HEK293 (cell line): ENCODE measurements at regions not wholly inside any gene's neighbourhood (a gene's known extent, or its start where the extent isn't known, plus 50 kb on each side); places are given as distances from the start of the nearest gene placed in this dataset.

Source experiments
- CTCF ChIA-PET: fragments of 350-600 bp; formaldehyde crosslinking; extraction: SDS; loops from one replicate; lab custom pipeline; 2021; ENCODE audit warnings: antibody characterized with exemption; lab: Yijun Ruan, JAX
- POLR2A ChIA-PET: fragments of 300-600 bp; formaldehyde crosslinking; extraction: SDS; loops from one replicate; lab custom pipeline; 2020; ENCODE audit warnings: antibody characterized with exemption, inconsistent platforms; lab: Yijun Ruan, JAX
- H3K27ac ChIP-seq: fragments of 200-500 bp; sonication (Bioruptor generic); 2 replicates; pipeline ENCODE4 v1.5.1; 2014; ENCODE audit warnings: low read depth, low read length, control low read depth, inconsistent platforms; ENCODE audit errors: extremely low read depth
- H3K36me3 ChIP-seq, 2 experiments: fragments of 200-500 bp in 1 of 2; sonication (Bioruptor generic) in 1 of 2; 1 replicate in 1 of 2; 2 replicates in 1 of 2; pipeline ENCODE4 v1.5.1; 2014 to 2017; ENCODE audit warnings: inconsistent platforms in 2 of 2, low read length in 2 of 2; ENCODE audit not compliant: control insufficient read depth in 2 of 2, insufficient read depth in 1 of 2
- H3K4me1 ChIP-seq: fragments of 200-500 bp; sonication (Bioruptor generic); 2 replicates; pipeline ENCODE4 v1.5.1; 2014; ENCODE audit warnings: mild to moderate bottlenecking, low read length, inconsistent platforms; ENCODE audit not compliant: control insufficient read depth, insufficient read depth
- H3K4me3 ChIP-seq: 2 replicates; pipeline ENCODE4 v1.5.1; 2011; ENCODE audit warnings: low read depth, mild to moderate bottlenecking, control low read depth, low read length, moderate library complexity
- H3K9me3 ChIP-seq: fragments of 200-500 bp; sonication (Bioruptor generic); 2 replicates; pipeline ENCODE4 v1.5.1; 2014; ENCODE audit warnings: low read depth, low read length, inconsistent platforms; ENCODE audit not compliant: control insufficient read depth, insufficient read depth
- EGR2 ChIP-seq: fragments of 450-650 bp; formaldehyde crosslinking; IDR thresholded peaks from 2 replicates; pipeline ENCODE4 v1.5.1; 2016; ENCODE audit warnings: low read depth, missing biosample characterization, missing genetic modification characterization
- IKZF3 ChIP-seq: fragments of 450-650 bp; IDR thresholded peaks from 2 replicates; pipeline ENCODE4 v1.5.0; 2018; ENCODE audit warnings: missing biosample characterization, mild to moderate bottlenecking, missing genetic modification characterization, moderate library complexity
- KLF16 ChIP-seq: fragments of 450-650 bp; formaldehyde crosslinking; IDR thresholded peaks from 2 replicates; pipeline ENCODE4 v1.5.1; 2017; ENCODE audit warnings: missing biosample characterization, missing genetic modification characterization
- KLF9 ChIP-seq: fragments of 450-650 bp; formaldehyde crosslinking; IDR thresholded peaks from 2 replicates; pipeline ENCODE4 v1.5.1; 2016; ENCODE audit warnings: missing biosample characterization, missing genetic modification characterization, low read depth
- SP7 ChIP-seq: fragments of 450-650 bp; formaldehyde crosslinking; IDR thresholded peaks from 2 replicates; pipeline ENCODE4 v1.5.1; 2016; ENCODE audit warnings: missing biosample characterization, missing genetic modification characterization
- ZFHX2 ChIP-seq: fragments of 450-650 bp; formaldehyde crosslinking; conservative IDR thresholded peaks from 2 replicates; pipeline ENCODE4 v1.5.1; 2016; ENCODE audit warnings: missing biosample characterization, missing genetic modification characterization
- ZIC2 ChIP-seq: fragments of 450-650 bp; formaldehyde crosslinking; IDR thresholded peaks from 2 replicates; pipeline ENCODE4 v1.5.1; 2016; ENCODE audit warnings: missing biosample characterization, missing genetic modification characterization
- ZNF16 ChIP-seq: fragments of 450-650 bp; formaldehyde crosslinking; IDR thresholded peaks from 2 replicates; pipeline ENCODE4 v1.5.1; 2016; ENCODE audit warnings: low read depth, missing biosample characterization, missing genetic modification characterization
- ZNF184 ChIP-seq: fragments of 450-650 bp; IDR thresholded peaks from 2 replicates; pipeline ENCODE4 v1.5.1; 2018; ENCODE audit warnings: missing biosample characterization, mild to moderate bottlenecking, missing genetic modification characterization
- ZNF274 ChIP-seq, 2 experiments: fragments of 200-500 bp in 1 of 2; fragments of 450-650 bp in 1 of 2; sonication (Bioruptor generic) in 1 of 2; formaldehyde crosslinking in 1 of 2; IDR thresholded peaks; 2 replicates each; pipeline versions ENCODE4 v1.5.1 to v1.6.1; 2014 to 2016; ENCODE audit warnings: borderline replicate concordance in 1 of 2, inconsistent platforms in 1 of 2, low read length in 1 of 2, missing biosample characterization in 1 of 2, missing genetic modification characterization in 1 of 2
- ZNF394 ChIP-seq: fragments of 450-650 bp; formaldehyde crosslinking; IDR thresholded peaks from 2 replicates; pipeline ENCODE4 v1.5.1; 2016; ENCODE audit warnings: missing biosample characterization, missing genetic modification characterization, mild to moderate bottlenecking, moderate library complexity, borderline replicate concordance
- ZNF571 ChIP-seq: fragments of 450-650 bp; formaldehyde crosslinking; IDR thresholded peaks from 2 replicates; pipeline ENCODE4 v1.5.0; 2017; ENCODE audit warnings: missing biosample characterization, missing genetic modification characterization
- ZNF596 ChIP-seq: fragments of 450-650 bp; IDR thresholded peaks from 2 replicates; pipeline ENCODE4 v1.5.0; 2018; ENCODE audit warnings: missing biosample characterization, mild to moderate bottlenecking, missing genetic modification characterization, moderate library complexity
- ZNF600 ChIP-seq: fragments of 450-650 bp; formaldehyde crosslinking; IDR thresholded peaks from 2 replicates; pipeline ENCODE4 v1.5.1; 2016; ENCODE audit warnings: missing biosample characterization, missing genetic modification characterization
- ZNF624 ChIP-seq: fragments of 450-650 bp; formaldehyde crosslinking; IDR thresholded peaks from 2 replicates; pipeline ENCODE4 v1.5.1; 2017; ENCODE audit warnings: missing biosample characterization, missing genetic modification characterization
- ZNF670 ChIP-seq: fragments of 450-650 bp; formaldehyde crosslinking; IDR thresholded peaks from 2 replicates; pipeline ENCODE4 v1.5.1; 2016; ENCODE audit warnings: missing biosample characterization, missing genetic modification characterization, low read depth
- TF ChIP-seq, protein P1 (sequence below): fragments of 450-650 bp; formaldehyde crosslinking; IDR thresholded peaks from 2 replicates; pipeline ENCODE4 v1.5.1; 2016; ENCODE audit warnings: missing biosample characterization, missing genetic modification characterization, borderline replicate concordance
- TF ChIP-seq, protein P2 (sequence below): IDR thresholded peaks from 2 replicates; pipeline ENCODE4 v1.6.1; 2011; ENCODE audit warnings: mild to moderate bottlenecking, low read depth, low read length, borderline replicate concordance
- TF ChIP-seq, protein P3 (sequence below): fragments of 450-650 bp; formaldehyde crosslinking; IDR thresholded peaks from 2 replicates; pipeline ENCODE4 v1.5.1; 2016; ENCODE audit warnings: missing biosample characterization, missing genetic modification characterization

DNA sequence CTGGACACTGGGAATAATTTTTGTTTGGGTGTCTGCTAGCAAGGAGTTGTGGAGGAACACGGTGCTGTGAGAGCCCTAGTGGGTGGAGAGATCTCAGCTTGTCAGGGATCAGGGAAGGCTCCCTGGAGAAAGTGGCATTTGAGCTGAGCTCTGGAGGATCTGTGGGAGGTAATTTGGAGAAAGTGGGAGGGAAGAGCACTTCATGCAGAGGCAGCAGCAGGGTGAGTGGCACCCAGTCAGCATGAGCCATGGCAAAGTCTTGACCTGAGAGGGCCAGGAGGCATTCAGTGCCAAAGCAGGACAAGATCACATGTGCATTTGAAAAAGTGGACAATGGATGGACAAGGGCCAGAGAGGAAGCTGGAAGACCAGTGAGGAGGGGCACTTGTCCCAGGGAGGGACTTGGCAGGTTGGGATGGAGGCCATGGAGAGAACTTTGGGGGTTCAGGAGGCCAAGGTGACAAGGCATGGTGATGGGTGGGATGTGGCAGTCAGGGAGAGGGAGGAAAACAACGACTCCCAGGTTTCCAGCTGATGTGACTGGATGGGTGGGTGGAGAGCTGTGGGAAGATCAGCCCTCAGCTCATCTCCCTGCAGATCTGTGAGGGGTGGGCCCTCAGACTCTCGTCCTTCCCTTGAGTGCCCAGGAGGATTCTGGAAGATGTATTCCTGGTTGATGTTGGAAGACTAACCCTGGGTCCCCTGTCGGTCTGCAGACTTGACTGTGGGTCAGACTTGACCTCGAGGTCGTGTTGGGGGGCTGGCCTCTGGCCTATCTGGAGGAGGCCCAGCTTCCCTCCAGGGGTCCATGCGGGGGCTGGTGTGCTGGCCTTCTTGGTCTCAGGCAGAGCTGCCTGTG is 68.9 kb upstream of the PITX1 start:
- Histone ChIP-seq H3K27ac (no peak overlapping the region), H3K36me3 (no peaks in the 10 kb centered on the region), H3K9me3 (no peaks in the 10 kb centered on the region), H3K4me3 (no peak overlapping the region)
- POLR2A ChIA-PET: no interaction called here
- TF ChIP-seq EGR2 (tag by site-specific recombination): peak; percentile 77
- TF ChIP-seq ZNF274 (IDR thresholded peaks at IDR 0.05; ENCODE audit: low read length): no peak
- TF ChIP-seq ZNF274 (tag by site-specific recombination; IDR thresholded peaks at IDR 0.05; ENCODE audit: borderline replicate concordance): no peak
- peak; percentile 64 for TF ChIP-seq ZIC2 (tag by site-specific recombination)
- no peak for TF ChIP-seq ZNF184 (tag by site-specific recombination)
- no peak for TF ChIP-seq KLF16 (tag by site-specific recombination)
- TF ChIP-seq SP7: no peak
- TF ChIP-seq ZNF571: no peak
- TF ChIP-seq ZFHX2 (tag by site-specific recombination): peak; percentile 76
- TF ChIP-seq, all 188 proteins: peak for 3
- CTCF ChIA-PET: no interaction called here
- H3K4me1 ChIP-seq: no peaks in the 10 kb centered on the region

DNA sequence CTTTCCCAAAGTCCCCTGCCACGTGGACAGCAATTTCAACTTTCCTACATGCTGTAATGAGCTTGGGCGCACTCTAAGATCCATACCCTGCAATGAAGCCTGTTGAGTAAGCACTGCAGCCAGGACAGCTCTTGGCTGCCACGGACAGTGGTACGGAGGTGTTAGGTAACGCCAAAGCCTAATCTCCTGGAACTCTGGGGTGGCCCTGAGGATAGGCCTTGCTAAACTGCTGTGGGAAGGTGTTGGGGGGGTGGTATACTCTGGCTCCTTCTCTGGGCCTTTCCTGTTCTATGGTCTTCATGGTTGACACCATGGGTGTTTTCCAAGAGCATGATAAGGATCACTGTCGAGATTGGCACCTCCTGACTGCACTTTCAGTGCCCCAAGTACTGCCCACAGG is 66.4 kb upstream of the PITX1 start:
- ChIA-PET POLR2A (no interaction called here), CTCF (no interaction called here)
- TF ChIP-seq KLF9 (no peak), ZNF596 (tag by site-specific recombination) (no peak), ZNF600 (tag by site-specific recombination) (no peak), ZNF16 (tag by site-specific recombination) (no peak), ZNF624 (no peak), IKZF3 (tag by site-specific recombination) (no peak), ZNF394 (no peak), ZNF670 (tag by site-specific recombination) (no peak)
- TF ChIP-seq, protein P1, sequence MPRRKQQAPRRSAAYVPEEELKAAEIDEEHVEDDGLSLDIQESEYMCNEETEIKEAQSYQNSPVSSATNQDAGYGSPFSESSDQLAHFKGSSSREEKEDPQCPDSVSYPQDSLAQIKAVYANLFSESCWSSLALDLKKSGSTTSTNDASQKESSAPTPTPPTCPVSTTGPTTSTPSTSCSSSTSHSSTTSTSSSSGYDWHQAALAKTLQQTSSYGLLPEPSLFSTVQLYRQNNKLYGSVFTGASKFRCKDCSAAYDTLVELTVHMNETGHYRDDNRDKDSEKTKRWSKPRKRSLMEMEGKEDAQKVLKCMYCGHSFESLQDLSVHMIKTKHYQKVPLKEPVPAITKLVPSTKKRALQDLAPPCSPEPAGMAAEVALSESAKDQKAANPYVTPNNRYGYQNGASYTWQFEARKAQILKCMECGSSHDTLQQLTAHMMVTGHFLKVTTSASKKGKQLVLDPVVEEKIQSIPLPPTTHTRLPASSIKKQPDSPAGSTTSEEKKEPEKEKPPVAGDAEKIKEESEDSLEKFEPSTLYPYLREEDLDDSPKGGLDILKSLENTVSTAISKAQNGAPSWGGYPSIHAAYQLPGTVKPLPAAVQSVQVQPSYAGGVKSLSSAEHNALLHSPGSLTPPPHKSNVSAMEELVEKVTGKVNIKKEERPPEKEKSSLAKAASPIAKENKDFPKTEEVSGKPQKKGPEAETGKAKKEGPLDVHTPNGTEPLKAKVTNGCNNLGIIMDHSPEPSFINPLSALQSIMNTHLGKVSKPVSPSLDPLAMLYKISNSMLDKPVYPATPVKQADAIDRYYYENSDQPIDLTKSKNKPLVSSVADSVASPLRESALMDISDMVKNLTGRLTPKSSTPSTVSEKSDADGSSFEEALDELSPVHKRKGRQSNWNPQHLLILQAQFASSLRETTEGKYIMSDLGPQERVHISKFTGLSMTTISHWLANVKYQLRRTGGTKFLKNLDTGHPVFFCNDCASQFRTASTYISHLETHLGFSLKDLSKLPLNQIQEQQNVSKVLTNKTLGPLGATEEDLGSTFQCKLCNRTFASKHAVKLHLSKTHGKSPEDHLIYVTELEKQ (tag by site-specific recombination): no peak
- TF ChIP-seq, protein P2, sequence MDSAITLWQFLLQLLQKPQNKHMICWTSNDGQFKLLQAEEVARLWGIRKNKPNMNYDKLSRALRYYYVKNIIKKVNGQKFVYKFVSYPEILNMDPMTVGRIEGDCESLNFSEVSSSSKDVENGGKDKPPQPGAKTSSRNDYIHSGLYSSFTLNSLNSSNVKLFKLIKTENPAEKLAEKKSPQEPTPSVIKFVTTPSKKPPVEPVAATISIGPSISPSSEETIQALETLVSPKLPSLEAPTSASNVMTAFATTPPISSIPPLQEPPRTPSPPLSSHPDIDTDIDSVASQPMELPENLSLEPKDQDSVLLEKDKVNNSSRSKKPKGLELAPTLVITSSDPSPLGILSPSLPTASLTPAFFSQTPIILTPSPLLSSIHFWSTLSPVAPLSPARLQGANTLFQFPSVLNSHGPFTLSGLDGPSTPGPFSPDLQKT: no peak
- TF ChIP-seq, protein P3, sequence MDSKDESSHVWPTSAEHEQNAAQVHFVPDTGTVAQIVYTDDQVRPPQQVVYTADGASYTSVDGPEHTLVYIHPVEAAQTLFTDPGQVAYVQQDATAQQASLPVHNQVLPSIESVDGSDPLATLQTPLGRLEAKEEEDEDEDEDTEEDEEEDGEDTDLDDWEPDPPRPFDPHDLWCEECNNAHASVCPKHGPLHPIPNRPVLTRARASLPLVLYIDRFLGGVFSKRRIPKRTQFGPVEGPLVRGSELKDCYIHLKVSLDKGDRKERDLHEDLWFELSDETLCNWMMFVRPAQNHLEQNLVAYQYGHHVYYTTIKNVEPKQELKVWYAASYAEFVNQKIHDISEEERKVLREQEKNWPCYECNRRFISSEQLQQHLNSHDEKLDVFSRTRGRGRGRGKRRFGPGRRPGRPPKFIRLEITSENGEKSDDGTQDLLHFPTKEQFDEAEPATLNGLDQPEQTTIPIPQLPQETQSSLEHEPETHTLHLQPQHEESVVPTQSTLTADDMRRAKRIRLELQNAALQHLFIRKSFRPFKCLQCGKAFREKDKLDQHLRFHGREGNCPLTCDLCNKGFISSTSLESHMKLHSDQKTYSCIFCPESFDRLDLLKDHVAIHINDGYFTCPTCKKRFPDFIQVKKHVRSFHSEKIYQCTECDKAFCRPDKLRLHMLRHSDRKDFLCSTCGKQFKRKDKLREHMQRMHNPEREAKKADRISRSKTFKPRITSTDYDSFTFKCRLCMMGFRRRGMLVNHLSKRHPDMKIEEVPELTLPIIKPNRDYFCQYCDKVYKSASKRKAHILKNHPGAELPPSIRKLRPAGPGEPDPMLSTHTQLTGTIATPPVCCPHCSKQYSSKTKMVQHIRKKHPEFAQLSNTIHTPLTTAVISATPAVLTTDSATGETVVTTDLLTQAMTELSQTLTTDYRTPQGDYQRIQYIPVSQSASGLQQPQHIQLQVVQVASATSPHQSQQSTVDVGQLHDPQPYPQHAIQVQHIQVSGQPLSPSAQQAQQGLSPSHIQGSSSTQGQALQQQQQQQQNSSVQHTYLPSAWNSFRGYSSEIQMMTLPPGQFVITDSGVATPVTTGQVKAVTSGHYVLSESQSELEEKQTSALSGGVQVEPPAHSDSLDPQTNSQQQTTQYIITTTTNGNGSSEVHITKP (tag by site-specific recombination): no peak

More for the DNA sequence above, 66.4 kb upstream of the PITX1 start:
- H3K4me3 ChIP-seq: no peak overlapping the region
- H3K36me3 ChIP-seq: no peaks in the 10 kb centered on the region
- H3K9me3 ChIP-seq: no peaks in the 10 kb centered on the region
- H3K4me1 ChIP-seq: no peaks in the 10 kb centered on the region
- no peak overlapping the region for H3K27ac ChIP-seq
